H1 (cell line): ENCODE measurements at regions not wholly inside any gene's neighbourhood (a gene's known extent, or its start where the extent isn't known, plus 50 kb on each side); places are given as distances from the start of the nearest gene placed in this dataset.

Experiments
- CTCF ChIA-PET: fragments of 300-600 bp; sonication (Branson Sonifier 250); formaldehyde crosslinking; loops from one replicate; lab custom pipeline; 2021; ENCODE audit not compliant: partially characterized antibody; lab: Charles Lee
- POLR2A ChIA-PET: fragments of 300-600 bp; sonication (Branson Sonifier 250); formaldehyde crosslinking; loops from one replicate; lab custom pipeline; 2021; ENCODE audit warnings: inconsistent platforms; ENCODE audit not compliant: partially characterized antibody; lab: Charles Lee
- DNase-seq, 2 experiments: peaks; one replicate each; pipeline versions ENCODE4 v3.0.0 to v3.0.0-alpha.2; 2010 to 2022; ENCODE audit warnings: low spot score in 2 of 2, low read depth in 1 of 2, mixed read lengths in 1 of 2
- FAIRE-seq: peaks from 2 replicates; lab custom pipeline; 2011; peaks lifted over from hg19 to GRCh38; lab: Jason Lieb, UNC
- H2AFZ ChIP-seq: 2 replicates; pipeline ENCODE4 v1.8.1; 2012; ENCODE audit warnings: low read length, inconsistent platforms
- H2AK5ac ChIP-seq: 2 replicates; pipeline ENCODE4 v1.6.1; 2013; ENCODE audit warnings: low read depth, low read length
- H2BK120ac ChIP-seq: replicated peaks from 2 replicates; pipeline ENCODE3; 2013; ENCODE audit warnings: low read depth, low read length, inconsistent platforms
- H2BK12ac ChIP-seq: 2 replicates; pipeline ENCODE4 v1.6.1; 2013; ENCODE audit warnings: low read depth, low read length
- H2BK15ac ChIP-seq: 2 replicates; pipeline ENCODE4 v1.6.1; 2013; ENCODE audit warnings: low read length
- H2BK20ac ChIP-seq: 2 replicates; pipeline ENCODE4 v1.6.1; 2013; ENCODE audit warnings: low read length
- H2BK5ac ChIP-seq: 2 replicates; pipeline ENCODE4 v1.6.1; 2013; ENCODE audit warnings: low read depth, low read length
- H3K14ac ChIP-seq: 2 replicates; pipeline ENCODE4 v1.6.1; 2013; ENCODE audit warnings: inconsistent platforms; ENCODE audit not compliant: insufficient read length
- H3K18ac ChIP-seq: 2 replicates; pipeline ENCODE4 v1.6.1; 2013; ENCODE audit warnings: low read length; ENCODE audit errors: extremely low read depth
- H3K23ac ChIP-seq: 2 replicates; pipeline ENCODE4 v1.6.1; 2013; ENCODE audit warnings: inconsistent platforms; ENCODE audit not compliant: insufficient read length
- H3K23me2 ChIP-seq: 2 replicates; pipeline ENCODE4 v1.6.1; 2013; ENCODE audit warnings: low read depth, low read length
- H3K27ac ChIP-seq: 2 replicates; pipeline ENCODE4 v1.6.1; 2011; ENCODE audit warnings: low read depth, low read length, inconsistent platforms
- H3K27me3 ChIP-seq, 4 experiments: replicated peaks in 1 of 4; 1 replicate in 1 of 4; 2 replicates in 3 of 4; pipeline versions ENCODE4 v1.6.1 to v1.8.1; 2011 to 2013; ENCODE audit warnings: low read length in 3 of 4, mild to moderate bottlenecking in 3 of 4, inconsistent platforms in 2 of 4, mixed read lengths in 2 of 4, moderate library complexity in 1 of 4; ENCODE audit not compliant: control insufficient read depth in 3 of 4, insufficient read depth in 3 of 4; ENCODE audit errors: extremely low read depth in 1 of 4
- H3K36me3 ChIP-seq, 4 experiments: 2 replicates each; pipeline versions ENCODE4 v1.6.1 to v1.8.1; 2011 to 2013; ENCODE audit warnings: mild to moderate bottlenecking in 4 of 4, low read length in 3 of 4, moderate library complexity in 2 of 4, control low read depth in 1 of 4, inconsistent platforms in 1 of 4; ENCODE audit not compliant: insufficient read depth in 4 of 4, control insufficient read depth in 2 of 4
- H3K4ac ChIP-seq: replicated peaks from 2 replicates; pipeline ENCODE3; 2013; ENCODE audit warnings: low read length, low read depth, mixed read lengths, inconsistent platforms; ENCODE audit not compliant: insufficient read length
- H3K4me1 ChIP-seq, 4 experiments: replicated peaks in 1 of 4; 1 replicate in 1 of 4; 2 replicates in 3 of 4; pipeline versions ENCODE4 v1.6.1 to v1.8.1; 2011 to 2013; ENCODE audit warnings: low read length in 3 of 4, inconsistent platforms in 2 of 4, mixed read lengths in 1 of 4; ENCODE audit not compliant: insufficient read depth in 4 of 4, control insufficient read depth in 3 of 4
- H3K4me2 ChIP-seq, 2 experiments: 2 replicates each; pipeline versions ENCODE4 v1.6.1 to v1.8.1; 2011 to 2013; ENCODE audit warnings: low read depth in 2 of 2, low read length in 2 of 2, control low read depth in 1 of 2, inconsistent platforms in 1 of 2, mild to moderate bottlenecking in 1 of 2; ENCODE audit not compliant: insufficient read depth in 1 of 2
- H3K4me3 ChIP-seq, 4 experiments: fragments of 200-600, 300-600 bp in 1 of 4; sonication (generic), shearing (Covaris generic), sonication (Bioruptor Twin) in 1 of 4; 2 replicates each; pipeline versions ENCODE4 v1.5.1 to v1.8.1; 2011 to 2016; ENCODE audit warnings: low read length in 4 of 4, low read depth in 3 of 4, control low read depth in 2 of 4, inconsistent platforms in 2 of 4, mild to moderate bottlenecking in 2 of 4, mixed read lengths in 1 of 4, moderate library complexity in 1 of 4; ENCODE audit not compliant: insufficient read depth in 2 of 4; ENCODE audit errors: extremely low read depth in 1 of 4
- H3K56ac ChIP-seq: replicated peaks from 2 replicates; pipeline ENCODE3; 2013; ENCODE audit warnings: low read depth, mild to moderate bottlenecking, mixed read lengths, low read length, inconsistent platforms; ENCODE audit not compliant: insufficient read length
- H3K79me1 ChIP-seq: 2 replicates; pipeline ENCODE4 v1.6.1; 2013; ENCODE audit warnings: low read depth, low read length, control low read depth
- H3K79me2 ChIP-seq, 2 experiments: 2 replicates each; pipeline versions ENCODE4 v1.6.1 to v1.8.1; 2012 to 2013; ENCODE audit warnings: low read length in 2 of 2, mild to moderate bottlenecking in 2 of 2, inconsistent platforms in 1 of 2; ENCODE audit not compliant: insufficient read depth in 2 of 2, control insufficient read depth in 1 of 2
- H3K9ac ChIP-seq, 4 experiments: replicated peaks in 1 of 4; 1 replicate in 1 of 4; 2 replicates in 3 of 4; pipeline versions ENCODE4 v1.6.1 to v1.8.1; 2011 to 2013; ENCODE audit warnings: low read depth in 3 of 4, low read length in 3 of 4, control low read depth in 2 of 4, mild to moderate bottlenecking in 2 of 4, moderate library complexity in 2 of 4, inconsistent platforms in 1 of 4; ENCODE audit errors: extremely low read depth in 1 of 4
- H3K9me3 ChIP-seq, 2 experiments: 2 replicates each; pipeline versions ENCODE4 v1.6.1 to v1.8.1; 2012 to 2013; ENCODE audit warnings: mild to moderate bottlenecking in 2 of 2, moderate library complexity in 2 of 2, control low read depth in 1 of 2, inconsistent platforms in 1 of 2, low read depth in 1 of 2, low read length in 1 of 2, mixed read lengths in 1 of 2; ENCODE audit not compliant: insufficient read depth in 2 of 2
- H4K20me1 ChIP-seq, 2 experiments: replicated peaks in 1 of 2; 2 replicates each; pipeline versions ENCODE3 to v1.8.1; 2011 to 2013; ENCODE audit warnings: inconsistent platforms in 2 of 2, low read length in 2 of 2, mild to moderate bottlenecking in 1 of 2; ENCODE audit not compliant: insufficient read depth in 2 of 2, control insufficient read depth in 1 of 2
- H4K5ac ChIP-seq: 2 replicates; pipeline ENCODE4 v1.6.1; 2013; ENCODE audit warnings: low read length, low read depth, mixed read lengths, inconsistent platforms; ENCODE audit not compliant: insufficient read length
- H4K8ac ChIP-seq: 2 replicates; pipeline ENCODE4 v1.8.0; 2013; ENCODE audit warnings: mild to moderate bottlenecking, moderate library complexity, low read length, inconsistent platforms; ENCODE audit not compliant: insufficient read depth; ENCODE audit errors: extremely low read depth
- H4K91ac ChIP-seq: replicated peaks from 2 replicates; pipeline ENCODE3; 2013; ENCODE audit warnings: low read length, mixed read lengths, inconsistent platforms; ENCODE audit not compliant: insufficient read length
- CBX5 ChIP-seq: fragments of 300-800, 300-1000 bp; sonication (generic); IDR thresholded peaks from 2 replicates; pipeline ENCODE4 v1.7.1; 2016; ENCODE audit warnings: antibody characterized with exemption, low read length, low read depth
- TAF7 ChIP-seq: optimal IDR thresholded peaks from 2 replicates; pipeline ENCODE3; 2011; ENCODE audit warnings: low read depth, mild to moderate bottlenecking, inconsistent platforms, low read length, moderate library complexity, borderline replicate concordance
- WGBS, 2 experiments: shearing (Covaris generic) in 1 of 2; methylation state at CpG; one replicate each; pipeline versions ENCODE4 v1.1.6 to v1.1.7; 2013 to 2015; ENCODE audit warnings: low lambda C conversion rate in 2 of 2, mixed read lengths in 2 of 2, inconsistent platforms in 1 of 2, low coverage in 1 of 2, missing lambda C conversion rate in 1 of 2; ENCODE audit not compliant: insufficient replicate concordance in 2 of 2, insufficient coverage in 1 of 2, insufficient read length in 1 of 2; ENCODE audit errors: extremely low coverage in 1 of 2, missing lambda C conversion rate in 1 of 2; 5-methylcytosine and 5-hydroxymethylcytosine counted together
- TF ChIP-seq, protein P1 (sequence below): IDR thresholded peaks from 2 replicates; pipeline ENCODE4 v1.6.1; 2011; ENCODE audit warnings: low read depth, mild to moderate bottlenecking, low read length; ENCODE audit not compliant: insufficient read depth

DNA sequence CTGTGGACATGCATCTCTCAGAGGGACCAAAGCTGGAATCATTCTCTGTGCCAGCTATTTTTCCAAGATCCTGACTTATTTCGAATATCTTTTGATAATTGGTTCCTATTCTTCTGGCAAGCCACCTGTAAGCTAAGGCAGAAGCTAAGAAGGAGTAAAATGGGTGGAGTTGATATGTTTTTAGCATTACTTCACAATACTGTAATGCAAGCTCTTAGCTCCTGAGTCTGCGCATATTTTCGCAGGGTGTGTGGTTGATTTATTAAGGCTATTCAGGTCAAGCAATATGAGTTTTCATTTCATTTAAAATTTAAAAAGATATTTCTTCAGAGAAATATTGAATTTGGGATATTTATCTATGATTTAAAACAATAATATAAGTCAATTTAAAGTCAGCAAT is 158.5 kb upstream of the ADAMTS16 start:
- H3K36me3 ChIP-seq = no peaks in the 10 kb centered on the region
- WGBS, 2 experiments = 94% methylated on average over 3 of the region's 3 CpGs; no CpG with 5 or more reads in 1 of the 2 experiments
- no peak overlapping the region for H2BK120ac ChIP-seq
- no peaks in the 10 kb centered on the region for H3K79me2 ChIP-seq
- no peak overlapping the region for H4K5ac ChIP-seq
- H2BK20ac ChIP-seq = no peak overlapping the region
- POLR2A ChIA-PET = no interaction called here
- H3K79me1 ChIP-seq = no peaks in the 10 kb centered on the region
- H2AK5ac ChIP-seq = no peak overlapping the region
- H3K14ac ChIP-seq = no peak overlapping the region
- no peak overlapping the region for H2BK15ac ChIP-seq
- H2BK12ac ChIP-seq = no peak overlapping the region
- H3K23ac ChIP-seq = no peak overlapping the region
- no peak overlapping the region for H3K18ac ChIP-seq
- no peak overlapping the region for H2BK5ac ChIP-seq
- H3K4me2 ChIP-seq = no peak overlapping the region
- no peak overlapping the region for H3K4ac ChIP-seq
- H4K91ac ChIP-seq = no peak overlapping the region
- no peak overlapping the region for H3K56ac ChIP-seq
- DNase-seq (no peak), FAIRE-seq (no peak)
- H3K9me3 ChIP-seq = no peaks in the 10 kb centered on the region
- H3K27ac ChIP-seq = no peak overlapping the region
- H4K8ac ChIP-seq = no peak overlapping the region
- no peaks in the 10 kb centered on the region for H3K4me1 ChIP-seq
- no peak overlapping the region for H3K4me3 ChIP-seq
- H3K27me3 ChIP-seq = no peaks in the 10 kb centered on the region
- H3K23me2 ChIP-seq = no peaks in the 10 kb centered on the region
- H3K9ac ChIP-seq = no peak overlapping the region
- TF ChIP-seq CBX5 (no peak), TAF7 (no peak)
- TF ChIP-seq, protein P1, sequence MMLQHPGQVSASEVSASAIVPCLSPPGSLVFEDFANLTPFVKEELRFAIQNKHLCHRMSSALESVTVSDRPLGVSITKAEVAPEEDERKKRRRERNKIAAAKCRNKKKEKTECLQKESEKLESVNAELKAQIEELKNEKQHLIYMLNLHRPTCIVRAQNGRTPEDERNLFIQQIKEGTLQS = no peak
- CTCF ChIA-PET = interaction anchor here (0.5 kb wide), 1 partner anchor 113 kb away, joined by 3 read pairs; no protein-coding TSS in a partner anchor
- H2AFZ ChIP-seq = no peak overlapping the region
- no peaks in the 10 kb centered on the region for H4K20me1 ChIP-seq
